ENCODE measurements at regions not wholly inside any gene's neighbourhood (a gene's known extent, or its start where the extent isn't known, plus 50 kb on each side); places are given as distances from the start of the nearest gene placed in this dataset.

GRCh38 chr16:80323187-80323807, 217.5 kb upstream of the DYNLRB2 start:
- no peaks in the 10 kb centered on the region for H3K9me3 ChIP-seq (ENCODE audit: control extremely low read depth in 1 of 3, control insufficient read depth in 2 of 3, insufficient read depth in 1 of 3, low read length in 2 of 3)
- H3K27me3 ChIP-seq (replicated peaks in 1 of 4; ENCODE audit: control extremely low read depth in 1 of 4, control insufficient read depth in 3 of 4, insufficient read depth in 4 of 4, low read length in 3 of 4): peaks cover 0 to 2% (median 0%) of the 10 kb centered on the region in 4 experiments
- ATAC-seq (ENCODE audit: low read depth) (no peak), DNase-seq (no peak)
- H3K4me1 Mint-ChIP-seq: no peaks in the 10 kb centered on the region
- H3K9me3 Mint-ChIP-seq (ENCODE audit: insufficient read depth): no peaks in the 10 kb centered on the region
- H3K79me2 ChIP-seq (ENCODE audit: control insufficient read depth, insufficient read depth, low read length): no peaks in the 10 kb centered on the region
- intact Hi-C loops (cut with micrococcal nuclease): no loop called here
- H3K9ac ChIP-seq (ENCODE audit: low read length): no peak overlapping the region
- TF ChIP-seq EZH2 (IDR thresholded peaks at IDR 0.05; ENCODE audit: borderline replicate concordance, insufficient read depth, low read depth, low read length, poor library complexity, severe bottlenecking) (no peak), CTCF (IDR thresholded peaks at IDR 0.05) (no peak)
- no peak overlapping the region for H2AFZ ChIP-seq (ENCODE audit: insufficient read depth, low read depth, low read length, poor library complexity, severe bottlenecking)
- H3K36me3 ChIP-seq (replicated peaks in 1 of 2; ENCODE audit: control extremely low read depth in 1 of 2, control insufficient read depth in 1 of 2, extremely low read depth in 1 of 2, insufficient read depth in 2 of 2, low read length in 1 of 2): no peaks in the 10 kb centered on the region
- no peak overlapping the region for H3K27ac ChIP-seq (ENCODE audit: low read length in 2 of 2)
- no peak overlapping the region for H3K4me3 ChIP-seq (ENCODE audit: control extremely low read depth in 1 of 5, extremely low read depth in 1 of 5, insufficient read depth in 1 of 5, low read depth in 2 of 5, low read length in 4 of 5)
- peaks cover 22% of the 10 kb centered on the region for H3K27me3 Mint-ChIP-seq
- WGBS (ENCODE audit: insufficient coverage): 88% methylated on average over 13 of the region's 13 CpGs
- CTCF ChIA-PET: no interaction called here
- H4K20me1 ChIP-seq (ENCODE audit: control insufficient read depth, insufficient read depth, low read length, poor library complexity, severe bottlenecking): no peaks in the 10 kb centered on the region
- H3K27ac Mint-ChIP-seq: no peak overlapping the region
- no peak overlapping the region for H3K4me2 ChIP-seq (replicated peaks; ENCODE audit: low read depth, low read length, poor library complexity, severe bottlenecking)
- H3K4me3 Mint-ChIP-seq: no peak overlapping the region
- POLR2A ChIA-PET: no interaction called here
- no peaks in the 10 kb centered on the region for H3K4me1 ChIP-seq (ENCODE audit: control insufficient read depth in 2 of 2, insufficient read depth in 2 of 2, low read length in 2 of 2)

DNA sequence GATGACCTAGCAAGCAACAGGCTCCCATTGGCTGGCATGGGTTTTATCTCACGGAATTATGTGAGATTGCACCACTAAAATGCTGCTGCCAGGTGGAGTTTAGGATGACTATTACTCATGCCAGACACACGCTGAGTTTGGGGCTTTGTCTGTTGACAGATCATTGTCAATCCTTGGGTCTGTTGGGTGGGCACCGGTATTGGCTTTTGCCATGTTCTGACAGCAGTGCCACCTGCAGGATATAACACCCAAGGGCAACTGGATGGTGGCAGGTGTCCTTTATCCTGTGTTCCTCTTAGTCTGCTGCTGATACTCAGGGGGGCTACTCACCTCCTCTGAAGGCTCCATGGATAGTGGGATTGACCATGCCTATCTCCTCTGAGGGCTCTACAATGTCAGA, 221.6 kb upstream of the DYNLRB2 start:
- Histone ChIP-seq H3K79me2 (ENCODE audit: control insufficient read depth, insufficient read depth, low read length) (no peaks in the 10 kb centered on the region), H3K27ac (ENCODE audit: low read length in 2 of 2) (no peak overlapping the region), H3K27me3 (replicated peaks in 1 of 4; ENCODE audit: control extremely low read depth in 1 of 4, control insufficient read depth in 3 of 4, insufficient read depth in 4 of 4, low read length in 3 of 4) (peaks cover 0 to 3% (median 2%) of the 10 kb centered on the region in 4 experiments), H3K9me3 (ENCODE audit: control extremely low read depth in 1 of 3, control insufficient read depth in 2 of 3, insufficient read depth in 1 of 3, low read length in 2 of 3) (peaks cover 0 to 4% (median 0%) of the 10 kb centered on the region in 3 donors), H4K20me1 (ENCODE audit: control insufficient read depth, insufficient read depth, low read length, poor library complexity, severe bottlenecking) (no peaks in the 10 kb centered on the region), H3K9ac (ENCODE audit: low read length) (no peak overlapping the region), H3K36me3 (replicated peaks in 1 of 2; ENCODE audit: control extremely low read depth in 1 of 2, control insufficient read depth in 1 of 2, extremely low read depth in 1 of 2, insufficient read depth in 2 of 2, low read length in 1 of 2) (no peaks in the 10 kb centered on the region), H2AFZ (ENCODE audit: insufficient read depth, low read depth, low read length, poor library complexity, severe bottlenecking) (no peak overlapping the region), H3K4me3 (ENCODE audit: control extremely low read depth in 1 of 5, extremely low read depth in 1 of 5, insufficient read depth in 1 of 5, low read depth in 2 of 5, low read length in 4 of 5) (no peak overlapping the region), H3K4me1 (ENCODE audit: control insufficient read depth in 2 of 2, insufficient read depth in 2 of 2, low read length in 2 of 2) (no peaks in the 10 kb centered on the region), H3K4me2 (replicated peaks; ENCODE audit: low read depth, low read length, poor library complexity, severe bottlenecking) (no peak overlapping the region)
- no peak for DNase-seq
- WGBS (ENCODE audit: insufficient coverage): 96% methylated on average over 2 of the region's 3 CpGs
- Mint-ChIP-seq H3K9me3 (ENCODE audit: insufficient read depth) (no peaks in the 10 kb centered on the region), H3K4me3 (no peak overlapping the region), H3K27me3 (peaks cover 25% of the 10 kb centered on the region), H3K4me1 (no peaks in the 10 kb centered on the region), H3K27ac (no peak overlapping the region)
- TF ChIP-seq EZH2 (IDR thresholded peaks at IDR 0.05; ENCODE audit: borderline replicate concordance, insufficient read depth, low read depth, low read length, poor library complexity, severe bottlenecking) (no peak), CTCF (IDR thresholded peaks at IDR 0.05) (no peak)
- intact Hi-C loops (cut with micrococcal nuclease): no loop called here
- CTCF ChIA-PET: no interaction called here
- POLR2A ChIA-PET: no interaction called here
- no peak for ATAC-seq (ENCODE audit: low read depth)
